OCI-LY1 (cell line): ENCODE measurements at regions not wholly inside any gene's neighbourhood (a gene's known extent, or its start where the extent isn't known, plus 50 kb on each side); places are given as distances from the start of the nearest gene placed in this dataset.

Source experiments
- EZH2 ChIP-seq: fragments of 200-600 bp; sonication (generic), shearing (Covaris generic); IDR thresholded peaks from 2 replicates; pipeline ENCODE4 v1.8.0; 2017; ENCODE audit warnings: borderline replicate concordance, mixed run types, mild to moderate bottlenecking, antibody characterized with exemption, low read length, moderate library complexity, mixed read lengths
- TF ChIP-seq, protein P1 (sequence below): fragments of 200-600 bp; sonication (generic), shearing (Covaris generic); IDR thresholded peaks from 2 replicates; pipeline ENCODE4 v1.5.1; 2017; ENCODE audit warnings: mild to moderate bottlenecking, antibody characterized with exemption, low read length, moderate library complexity, mixed read lengths

DNA sequence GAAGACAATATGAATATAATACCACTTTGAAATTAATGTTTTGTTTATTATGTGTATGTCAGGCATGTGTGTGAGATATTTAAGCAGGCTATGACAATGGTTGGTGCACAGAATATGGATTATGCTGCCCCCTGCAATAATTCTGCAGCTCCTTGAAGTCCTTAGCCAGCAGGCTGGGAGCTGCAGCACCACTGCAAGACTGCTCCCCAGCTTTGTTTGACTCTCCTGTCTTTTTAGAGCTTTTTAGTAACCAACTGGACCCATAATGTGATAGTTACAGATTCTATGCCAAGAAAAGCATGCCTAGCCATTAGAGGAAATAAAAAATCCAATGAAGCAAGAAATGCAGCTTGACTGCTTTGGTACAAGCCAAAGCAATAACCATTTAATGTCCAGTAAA is 535.1 kb downstream of the TMEM135 start:
- TF ChIP-seq, protein P1, sequence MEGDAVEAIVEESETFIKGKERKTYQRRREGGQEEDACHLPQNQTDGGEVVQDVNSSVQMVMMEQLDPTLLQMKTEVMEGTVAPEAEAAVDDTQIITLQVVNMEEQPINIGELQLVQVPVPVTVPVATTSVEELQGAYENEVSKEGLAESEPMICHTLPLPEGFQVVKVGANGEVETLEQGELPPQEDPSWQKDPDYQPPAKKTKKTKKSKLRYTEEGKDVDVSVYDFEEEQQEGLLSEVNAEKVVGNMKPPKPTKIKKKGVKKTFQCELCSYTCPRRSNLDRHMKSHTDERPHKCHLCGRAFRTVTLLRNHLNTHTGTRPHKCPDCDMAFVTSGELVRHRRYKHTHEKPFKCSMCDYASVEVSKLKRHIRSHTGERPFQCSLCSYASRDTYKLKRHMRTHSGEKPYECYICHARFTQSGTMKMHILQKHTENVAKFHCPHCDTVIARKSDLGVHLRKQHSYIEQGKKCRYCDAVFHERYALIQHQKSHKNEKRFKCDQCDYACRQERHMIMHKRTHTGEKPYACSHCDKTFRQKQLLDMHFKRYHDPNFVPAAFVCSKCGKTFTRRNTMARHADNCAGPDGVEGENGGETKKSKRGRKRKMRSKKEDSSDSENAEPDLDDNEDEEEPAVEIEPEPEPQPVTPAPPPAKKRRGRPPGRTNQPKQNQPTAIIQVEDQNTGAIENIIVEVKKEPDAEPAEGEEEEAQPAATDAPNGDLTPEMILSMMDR = no peak
- no peak for TF ChIP-seq EZH2
